NCI-H510A (cell line): ENCODE measurements at regions not wholly inside any gene's neighbourhood (a gene's known extent, or its start where the extent isn't known, plus 50 kb on each side); places are given as distances from the start of the nearest gene placed in this dataset.
"Not testable (repeated sequence)": the region's sequence is repeated elsewhere in the genome, so short reads cannot be mapped to it uniquely, and the experiment has no call there.

Experiments
- DNase-seq: peaks from one replicate; lab custom pipeline; 2025; lab: John Stamatoyannopoulos, UW

GRCh38 chr18:46179306-46179705 is 75.1 kb downstream of the HAUS1 start:
- DNase-seq, result no peak

GRCh38 chr18:46182633-46183358 is 78.6 kb downstream of the HAUS1 start:
- DNase-seq, result no peak

DNA sequence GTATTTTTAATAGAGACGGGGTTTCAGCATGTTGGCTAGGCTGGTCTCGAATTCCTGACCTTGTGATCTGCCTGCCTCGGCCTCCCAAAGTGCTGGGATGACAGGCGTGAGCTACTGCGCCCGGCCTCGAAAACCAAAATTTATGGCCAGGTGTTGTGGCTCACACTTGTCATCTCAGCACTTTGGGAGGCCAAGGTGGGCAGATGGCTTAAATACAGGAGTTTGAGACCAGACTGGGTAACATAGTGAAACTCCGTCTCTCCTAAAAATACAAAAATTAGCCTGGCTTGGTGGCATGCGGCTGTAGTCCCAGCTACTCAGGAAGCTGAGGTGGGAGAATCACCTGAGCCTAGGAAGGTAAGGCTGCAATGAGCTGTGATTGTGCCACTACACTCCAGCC is 80.1 kb downstream of the HAUS1 start:
- not testable (repeated sequence) for DNase-seq

- no peak for DNase-seq
Observed at GRCh38 chr18:46184727-46185126, 80.5 kb downstream of the HAUS1 start.

GRCh38 chr18:46190667-46191066 is 86.5 kb downstream of the HAUS1 start:
- DNase-seq, result no peak

DNA sequence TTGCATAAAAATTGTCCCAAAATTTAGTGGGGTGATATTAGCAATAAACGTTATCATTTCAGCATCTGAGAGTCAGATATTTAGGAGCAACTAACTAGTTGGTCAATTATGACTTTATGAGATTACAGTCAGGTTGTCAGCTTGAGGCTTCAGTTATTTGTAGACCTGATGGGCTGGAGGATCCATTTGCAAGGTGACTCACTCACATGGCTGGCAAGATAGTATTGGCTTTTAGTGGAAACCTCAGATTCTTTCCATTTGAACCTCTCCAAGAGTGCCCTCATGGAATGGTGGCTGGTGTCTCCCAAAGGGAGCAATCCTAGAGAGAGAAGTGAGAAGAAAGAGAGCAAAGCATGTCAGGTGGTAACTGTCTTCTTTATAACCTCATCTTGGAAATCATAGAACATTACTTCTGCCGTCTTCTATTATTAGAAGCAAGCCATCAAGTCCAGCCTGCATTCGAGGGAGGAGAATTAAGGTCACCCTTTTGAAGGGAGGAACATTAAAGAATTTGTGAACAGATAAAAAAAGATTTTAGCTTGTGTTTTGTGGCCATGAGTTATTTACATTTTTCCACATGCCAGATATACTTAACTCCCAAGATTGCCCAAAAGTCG is 92.5 kb downstream of the HAUS1 start:
- no peak for DNase-seq

GRCh38 chr18:46199515-46200147 is 95.4 kb downstream of the HAUS1 start:
- DNase-seq, result no peak

- DNase-seq, result not testable (repeated sequence)
Observed at GRCh38 chr18:46200178-46201055, 96.2 kb downstream of the HAUS1 start.

GRCh38 chr18:46204143-46204542 is 100.0 kb downstream of the HAUS1 start:
- no peak for DNase-seq

DNA sequence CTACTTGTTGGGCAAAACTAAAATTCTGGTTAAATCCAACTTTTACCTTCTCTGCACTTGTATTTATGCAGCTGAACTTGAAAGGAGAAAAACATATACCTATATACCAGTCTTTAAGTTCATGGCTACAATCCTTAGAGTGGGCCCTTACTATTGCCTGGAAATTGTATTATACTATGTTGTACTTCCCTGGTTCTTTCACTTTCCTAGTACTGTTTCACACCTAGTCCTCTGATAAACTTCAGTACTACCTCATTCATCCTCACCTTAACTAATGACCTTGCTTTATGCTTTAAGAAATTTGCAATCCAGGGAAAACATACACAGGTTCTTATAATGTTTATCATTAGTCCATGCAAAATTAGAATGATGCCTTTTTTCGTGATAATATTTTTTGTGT is 103.8 kb downstream of the HAUS1 start:
- no peak for DNase-seq

DNA sequence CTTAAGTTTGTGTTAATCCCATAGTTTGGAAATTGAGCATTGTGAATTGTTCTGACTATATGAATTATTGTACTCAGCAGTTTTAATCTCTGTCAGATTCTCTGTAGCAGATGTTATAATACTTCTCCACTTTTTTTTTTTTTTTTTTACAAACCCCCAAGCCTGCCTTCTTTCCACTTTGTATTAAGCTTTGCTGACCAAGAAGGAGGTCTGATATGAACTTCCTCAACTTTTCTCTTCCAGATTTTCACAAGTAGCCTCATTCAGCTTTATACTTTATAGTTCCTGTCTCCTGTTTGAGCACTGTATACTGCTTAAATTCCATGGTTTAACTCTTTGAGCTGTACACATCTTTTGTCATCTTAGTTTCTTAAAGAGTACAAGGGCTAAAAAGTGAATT is 105.0 kb downstream of the HAUS1 start:
- DNase-seq, result no peak

GRCh38 chr18:46211816-46212215 is 107.6 kb downstream of the HAUS1 start:
- DNase-seq, result no peak

DNA sequence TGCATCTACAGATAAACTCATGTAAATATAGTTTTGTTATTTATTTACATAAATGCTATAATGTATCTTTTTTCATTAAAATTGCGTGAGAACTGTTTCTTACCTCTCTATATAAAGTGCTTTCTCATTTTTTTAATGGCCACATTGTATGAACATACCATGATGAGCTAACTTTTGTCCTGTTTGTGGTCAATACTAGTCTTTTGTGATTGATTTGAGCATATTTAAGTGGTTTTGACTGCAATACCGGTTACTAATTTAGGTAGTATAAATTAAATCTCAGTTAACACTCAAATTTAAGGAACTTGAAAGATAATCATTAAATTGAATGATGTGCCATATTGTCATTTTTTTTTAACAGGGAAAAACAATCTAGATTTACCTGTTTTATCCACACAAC is 108.2 kb downstream of the HAUS1 start:
- DNase-seq, result no peak

- no peak for DNase-seq
Observed at GRCh38 chr18:46213295-46213694, 109.1 kb downstream of the HAUS1 start.

DNA sequence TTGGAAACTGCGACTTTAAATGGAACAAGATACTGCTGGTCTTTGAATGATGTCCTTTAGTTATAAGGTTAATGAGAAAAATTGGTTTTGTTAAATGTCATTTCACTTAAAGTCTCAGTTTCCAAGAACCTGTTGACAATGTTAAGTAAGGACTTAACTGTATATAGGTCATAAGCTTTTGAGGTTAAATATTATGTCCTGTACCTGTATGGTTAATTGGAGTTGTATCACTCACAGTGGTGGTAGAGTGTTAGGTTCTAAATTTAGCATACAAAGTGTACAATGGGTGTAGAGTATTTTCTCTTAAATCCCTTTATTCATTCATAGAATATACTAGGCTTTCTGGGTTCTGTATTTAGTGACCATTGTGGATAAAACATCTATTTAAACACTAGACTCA is 110.2 kb downstream of the HAUS1 start:
- DNase-seq, result no peak

GRCh38 chr18:46215902-46216723 is 111.9 kb downstream of the HAUS1 start:
- DNase-seq, result no peak

- DNase-seq, result no peak
Observed at GRCh38 chr18:46220116-46220515, 115.9 kb downstream of the HAUS1 start.

- DNase-seq, result no peak
Observed at GRCh38 chr18:46222093-46222492, 117.9 kb downstream of the HAUS1 start.

DNA sequence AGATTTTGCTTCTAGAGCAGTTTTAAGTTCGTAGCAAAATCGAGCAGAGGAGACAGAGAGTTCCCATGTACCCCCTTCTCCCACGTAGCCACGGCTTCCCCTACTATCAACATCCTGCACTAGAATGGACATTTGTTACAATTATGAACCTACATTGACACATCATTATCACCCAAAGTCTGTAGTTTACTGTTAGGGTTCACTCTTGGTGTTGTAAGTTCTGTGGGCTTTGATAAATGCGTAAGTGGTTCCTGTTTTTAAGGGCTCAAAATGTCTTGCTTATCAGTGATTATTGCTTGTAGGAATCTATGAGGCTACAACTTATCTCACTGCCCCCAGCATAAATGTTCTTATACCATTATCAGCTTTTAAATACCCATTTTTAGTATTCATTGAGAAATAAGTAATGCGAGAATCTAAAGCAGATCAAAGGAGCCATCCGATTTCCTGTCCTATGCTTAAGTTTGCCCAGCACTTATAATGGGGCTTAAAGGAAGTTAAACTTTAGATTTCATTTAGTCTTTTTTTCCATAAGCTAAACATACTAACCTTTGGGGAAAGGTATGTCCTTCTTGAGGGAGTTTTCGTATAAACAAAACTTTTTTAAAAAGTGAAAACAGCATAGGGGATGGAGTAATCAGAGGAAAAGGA is 118.7 kb downstream of the HAUS1 start:
- DNase-seq, result no peak

- DNase-seq, result no peak
Observed at GRCh38 chr18:46224181-46224775, 120.1 kb downstream of the HAUS1 start.

DNA sequence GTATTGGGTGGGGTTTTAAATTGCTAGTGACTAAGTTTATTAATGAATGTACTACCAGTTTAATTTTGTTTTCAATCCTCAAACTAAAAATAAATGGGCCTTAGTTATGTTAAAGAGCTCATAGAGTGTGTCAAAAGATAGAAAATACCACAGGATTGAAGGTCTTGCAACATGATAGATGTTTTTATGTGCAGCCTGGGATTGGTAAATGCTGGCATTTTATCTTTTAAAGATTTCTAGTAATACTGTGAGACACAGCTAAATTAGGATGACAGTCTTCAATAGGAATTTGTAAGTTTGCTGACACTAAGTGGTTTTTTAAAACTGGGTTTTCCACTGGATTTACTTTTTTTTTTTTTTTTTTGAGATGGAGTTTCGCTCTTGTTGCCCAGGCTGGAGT is 122.3 kb downstream of the HAUS1 start:
- DNase-seq, result no peak
